ENCODE measurements at regions not wholly inside any gene's neighbourhood (a gene's known extent, or its start where the extent isn't known, plus 50 kb on each side); places are given as distances from the start of the nearest gene placed in this dataset.

- Mint-ChIP-seq H3K36me3 (no peaks in the 10 kb centered on the region), H3K4me1 (no peaks in the 10 kb centered on the region), H3K9me3 (peaks cover 4 to 13% (median 9%) of the 10 kb centered on the region in 7 donors), H3K27me3 (ENCODE audit: low read depth in 3 of 3) (no peaks in the 10 kb centered on the region), H3K27ac (no peak overlapping the region), H3K4me3 (no peak overlapping the region)
- H3K4me1 ChIP-seq (ENCODE audit: control insufficient read depth in 1 of 2, insufficient read depth in 2 of 2, low read length in 2 of 2) = no peaks in the 10 kb centered on the region
- H4K20me1 ChIP-seq (ENCODE audit: insufficient read depth, low read length) = no peaks in the 10 kb centered on the region
- WGBS (ENCODE audit: insufficient coverage) = 100% methylated on average over 1 of the region's 1 CpG
- H3K9ac ChIP-seq (ENCODE audit: insufficient read depth, low read length, poor library complexity, severe bottlenecking) = no peak overlapping the region
- H3K36me3 ChIP-seq (replicated peaks in 1 of 2; ENCODE audit: control insufficient read depth in 1 of 2, insufficient read depth in 2 of 2, low read length in 2 of 2) = no peaks in the 10 kb centered on the region
- H3K27ac ChIP-seq (ENCODE audit: low read depth in 1 of 2, low read length in 2 of 2) = no peak overlapping the region
- H3K9me3 ChIP-seq (replicated peaks in 1 of 2; ENCODE audit: control insufficient read depth in 1 of 2, insufficient read depth in 1 of 2, low read length in 2 of 2) = peaks cover 8% of the 10 kb centered on the region in 2 donors
- no peak overlapping the region for H2AFZ ChIP-seq (ENCODE audit: insufficient read depth, low read depth, low read length, poor library complexity, severe bottlenecking)
- H3K27me3 ChIP-seq (ENCODE audit: control insufficient read depth in 2 of 2, insufficient read depth in 2 of 2, low read length in 2 of 2) = no peaks in the 10 kb centered on the region
- H3K4me2 ChIP-seq (replicated peaks; ENCODE audit: extremely low read depth, low read length, poor library complexity, severe bottlenecking) = no peak overlapping the region
- intact Hi-C loops (cut with micrococcal nuclease) = no loop called here
- TF ChIP-seq CTCF (IDR thresholded peaks at IDR 0.05) = no peak
- H3K4me3 ChIP-seq (replicated peaks in 1 of 3; ENCODE audit: low read depth in 2 of 3, low read length in 3 of 3) = no peak overlapping the region
- no peak for DNase-seq
- no peaks in the 10 kb centered on the region for H3K79me2 ChIP-seq (ENCODE audit: insufficient read depth, low read length)
Observed at GRCh38 chr1:81437213-81437612, 363.5 kb upstream of the ADGRL2 start.

GRCh38 chr1:81435175-81435574, 365.6 kb upstream of the ADGRL2 start:
- no peaks in the 10 kb centered on the region for H3K27me3 ChIP-seq (ENCODE audit: control insufficient read depth in 2 of 2, insufficient read depth in 2 of 2, low read length in 2 of 2)
- no peak overlapping the region for H2AFZ ChIP-seq (ENCODE audit: insufficient read depth, low read depth, low read length, poor library complexity, severe bottlenecking)
- no peaks in the 10 kb centered on the region for H4K20me1 ChIP-seq (ENCODE audit: insufficient read depth, low read length)
- no peaks in the 10 kb centered on the region for H3K79me2 ChIP-seq (ENCODE audit: insufficient read depth, low read length)
- no peak overlapping the region for H3K9ac ChIP-seq (ENCODE audit: insufficient read depth, low read length, poor library complexity, severe bottlenecking)
- H3K27me3 Mint-ChIP-seq (ENCODE audit: low read depth in 3 of 3) = peaks cover 0 to 1% (median 0%) of the 10 kb centered on the region in 3 donors
- H3K4me1 Mint-ChIP-seq = no peaks in the 10 kb centered on the region
- H3K4me2 ChIP-seq (replicated peaks; ENCODE audit: extremely low read depth, low read length, poor library complexity, severe bottlenecking) = no peak overlapping the region
- WGBS (ENCODE audit: insufficient coverage) = no CpG with 5 or more reads among the region's 1 CpG
- intact Hi-C loops (cut with micrococcal nuclease) = no loop called here
- peaks cover 8% of the 10 kb centered on the region in 2 donors for H3K9me3 ChIP-seq (replicated peaks in 1 of 2; ENCODE audit: control insufficient read depth in 1 of 2, insufficient read depth in 1 of 2, low read length in 2 of 2)
- no peak overlapping the region for H3K4me3 Mint-ChIP-seq
- no peak overlapping the region for H3K27ac Mint-ChIP-seq
- H3K36me3 ChIP-seq (replicated peaks in 1 of 2; ENCODE audit: control insufficient read depth in 1 of 2, insufficient read depth in 2 of 2, low read length in 2 of 2) = no peaks in the 10 kb centered on the region
- H3K36me3 Mint-ChIP-seq = no peaks in the 10 kb centered on the region
- H3K9me3 Mint-ChIP-seq = peaks cover 0 to 11% (median 7%) of the 10 kb centered on the region in 7 donors
- no peak overlapping the region for H3K4me3 ChIP-seq (replicated peaks in 1 of 3; ENCODE audit: low read depth in 2 of 3, low read length in 3 of 3)
- TF ChIP-seq CTCF (IDR thresholded peaks at IDR 0.05) = no peak
- H3K27ac ChIP-seq (ENCODE audit: low read depth in 1 of 2, low read length in 2 of 2) = no peak overlapping the region
- no peak for DNase-seq
- H3K4me1 ChIP-seq (ENCODE audit: control insufficient read depth in 1 of 2, insufficient read depth in 2 of 2, low read length in 2 of 2) = no peaks in the 10 kb centered on the region
